ENCODE measurements at regions not wholly inside any gene's neighbourhood (a gene's known extent, or its start where the extent isn't known, plus 50 kb on each side); places are given as distances from the start of the nearest gene placed in this dataset.

DNA sequence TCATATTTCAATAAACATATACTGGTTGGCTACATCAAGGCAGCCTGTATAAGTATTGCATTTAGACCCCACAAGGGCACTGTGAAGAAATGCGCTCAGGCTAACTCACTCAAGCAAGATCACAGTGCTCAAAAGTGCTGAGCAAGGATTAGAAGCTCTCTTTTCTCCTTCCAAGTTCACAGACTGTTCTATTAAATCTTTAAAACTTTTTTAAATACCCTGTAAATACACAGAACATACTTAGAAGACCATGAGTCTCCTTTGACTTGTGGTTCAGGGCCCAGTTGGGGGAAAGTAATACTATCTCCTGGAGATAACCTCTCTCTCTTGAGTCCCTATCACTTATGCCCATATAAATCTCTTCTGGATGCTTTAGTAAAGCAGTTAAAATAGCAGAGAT lies 152.9 kb downstream of the SP3 start:
- TF ChIP-seq EZH2 (IDR thresholded peaks at IDR 0.05; ENCODE audit: borderline replicate concordance, low read depth, low read length, poor library complexity, severe bottlenecking) = no peak
- TF ChIP-seq, protein P1, sequence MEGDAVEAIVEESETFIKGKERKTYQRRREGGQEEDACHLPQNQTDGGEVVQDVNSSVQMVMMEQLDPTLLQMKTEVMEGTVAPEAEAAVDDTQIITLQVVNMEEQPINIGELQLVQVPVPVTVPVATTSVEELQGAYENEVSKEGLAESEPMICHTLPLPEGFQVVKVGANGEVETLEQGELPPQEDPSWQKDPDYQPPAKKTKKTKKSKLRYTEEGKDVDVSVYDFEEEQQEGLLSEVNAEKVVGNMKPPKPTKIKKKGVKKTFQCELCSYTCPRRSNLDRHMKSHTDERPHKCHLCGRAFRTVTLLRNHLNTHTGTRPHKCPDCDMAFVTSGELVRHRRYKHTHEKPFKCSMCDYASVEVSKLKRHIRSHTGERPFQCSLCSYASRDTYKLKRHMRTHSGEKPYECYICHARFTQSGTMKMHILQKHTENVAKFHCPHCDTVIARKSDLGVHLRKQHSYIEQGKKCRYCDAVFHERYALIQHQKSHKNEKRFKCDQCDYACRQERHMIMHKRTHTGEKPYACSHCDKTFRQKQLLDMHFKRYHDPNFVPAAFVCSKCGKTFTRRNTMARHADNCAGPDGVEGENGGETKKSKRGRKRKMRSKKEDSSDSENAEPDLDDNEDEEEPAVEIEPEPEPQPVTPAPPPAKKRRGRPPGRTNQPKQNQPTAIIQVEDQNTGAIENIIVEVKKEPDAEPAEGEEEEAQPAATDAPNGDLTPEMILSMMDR (conservative IDR thresholded peaks at IDR 0.05; ENCODE audit: low read depth, low read length) = no peak

Measured in A673 (cell line).